GM19043 (cell line): ENCODE measurements at regions not wholly inside any gene's neighbourhood (a gene's known extent, or its start where the extent isn't known, plus 50 kb on each side); places are given as distances from the start of the nearest gene placed in this dataset.
"Not testable (repeated sequence)": the region's sequence is repeated elsewhere in the genome, so short reads cannot be mapped to it uniquely, and the experiment has no call there.

Experiments
- ATAC-seq: cut with Tn5 transposase; IDR thresholded peaks from one replicate; pipeline ENCODE4 v1.9.1; 2021; ENCODE audit warnings: low read depth; ENCODE audit not compliant: unreplicated experiment

DNA sequence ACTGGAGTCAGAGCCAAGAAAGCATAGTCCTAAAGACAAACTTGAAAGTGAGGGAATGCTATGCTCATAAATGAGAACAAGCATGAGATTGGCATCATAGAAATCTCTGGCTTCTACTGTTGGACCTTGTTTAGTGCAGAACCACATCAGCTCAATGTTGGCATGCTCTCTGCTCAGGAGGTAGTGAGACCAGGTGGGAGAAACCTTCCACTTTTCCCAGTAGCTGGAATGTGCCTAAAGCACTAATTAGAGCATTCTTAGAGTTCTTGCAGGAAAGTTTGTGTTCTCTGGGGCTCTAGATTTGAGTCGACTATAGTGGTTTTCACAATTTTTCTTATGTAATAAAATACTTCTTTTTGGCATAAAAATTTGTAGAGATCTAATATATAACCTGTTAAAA, 159.7 kb upstream of the PRICKLE1 start:
- ATAC-seq, result no peak

DNA sequence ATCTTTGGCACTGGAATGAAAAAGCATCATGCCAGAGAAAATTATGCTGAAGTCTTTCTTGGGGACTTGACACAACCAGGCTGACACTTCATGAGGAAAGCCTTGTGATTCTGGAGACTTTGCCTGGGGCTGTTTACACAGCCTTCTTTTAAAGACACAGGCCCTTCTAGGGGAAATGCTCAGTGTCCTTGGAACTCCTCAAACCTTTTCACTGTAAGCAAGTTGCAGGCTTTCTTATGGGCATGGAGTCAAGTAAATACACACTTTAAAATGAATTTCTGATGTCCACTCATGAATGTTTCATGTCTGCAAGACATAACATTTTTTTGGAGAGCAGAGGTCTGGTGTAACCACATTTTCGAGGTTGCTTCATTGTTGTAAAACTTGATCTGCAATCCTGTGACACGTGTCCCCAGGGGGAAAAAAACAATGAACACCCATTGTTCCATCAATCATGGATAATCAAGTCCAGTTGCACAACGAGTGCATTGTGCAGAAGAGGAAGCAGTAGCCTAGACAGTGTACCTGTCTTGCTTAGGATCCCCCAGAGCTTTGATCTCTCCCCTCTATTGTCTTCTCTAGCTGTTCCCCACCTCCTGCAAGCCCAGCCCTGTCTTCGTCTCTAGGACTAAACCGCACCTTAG, 155.1 kb upstream of the PRICKLE1 start:
- ATAC-seq, result no peak

DNA sequence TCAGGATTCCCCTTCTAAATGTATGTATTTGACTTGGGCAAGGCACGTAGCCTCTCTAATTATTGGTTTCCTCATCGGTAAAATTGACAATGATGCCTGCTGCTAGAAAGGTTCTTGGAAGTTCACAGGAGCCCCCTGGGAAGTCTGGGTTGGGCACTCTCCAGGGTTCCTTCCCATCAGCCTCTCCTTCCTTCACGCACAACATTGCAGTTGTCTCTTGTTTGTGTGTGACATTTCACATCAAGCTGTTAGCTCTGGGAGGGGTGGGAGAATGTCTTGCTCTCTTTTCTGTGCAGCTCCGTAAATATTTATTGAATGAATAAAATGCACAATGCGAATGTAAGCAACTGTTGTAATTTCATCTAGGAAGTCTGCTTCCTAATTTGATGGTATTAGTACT, 153.2 kb upstream of the PRICKLE1 start:
- no peak for ATAC-seq

DNA sequence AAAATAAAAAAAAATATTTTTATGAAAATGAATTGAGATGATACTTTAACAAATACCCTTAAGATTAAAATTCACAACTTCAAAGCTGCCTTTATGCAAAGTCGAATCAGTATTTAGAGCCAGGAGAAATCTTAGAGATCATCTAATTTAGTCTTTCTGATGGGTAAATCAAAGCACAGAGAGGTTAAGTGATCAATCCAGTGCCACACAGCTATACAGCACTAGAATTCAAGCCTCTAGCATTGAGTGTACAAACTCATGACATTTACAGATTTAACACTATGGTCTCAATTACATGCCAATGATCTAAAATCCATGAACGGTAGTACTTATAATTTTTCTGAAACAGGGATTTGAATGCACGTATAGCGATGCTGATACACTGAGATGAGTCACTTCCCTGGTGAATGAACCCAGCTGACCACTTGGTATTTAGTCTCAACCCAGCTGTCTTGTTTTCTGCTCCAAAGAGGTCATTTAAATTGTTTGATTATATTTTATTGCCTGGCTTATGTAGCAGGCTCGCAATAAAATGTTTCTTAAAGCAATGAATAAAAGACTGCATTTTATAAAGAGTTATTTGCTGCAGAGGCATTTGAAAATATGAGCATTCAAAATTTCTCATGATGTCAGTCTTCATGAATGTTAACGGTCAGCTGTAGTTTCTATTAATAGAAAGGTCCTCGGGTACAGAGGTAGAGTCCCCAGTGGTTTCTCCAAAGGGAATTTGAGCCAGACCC, 152.4 kb upstream of the PRICKLE1 start:
- ATAC-seq, result no peak

DNA sequence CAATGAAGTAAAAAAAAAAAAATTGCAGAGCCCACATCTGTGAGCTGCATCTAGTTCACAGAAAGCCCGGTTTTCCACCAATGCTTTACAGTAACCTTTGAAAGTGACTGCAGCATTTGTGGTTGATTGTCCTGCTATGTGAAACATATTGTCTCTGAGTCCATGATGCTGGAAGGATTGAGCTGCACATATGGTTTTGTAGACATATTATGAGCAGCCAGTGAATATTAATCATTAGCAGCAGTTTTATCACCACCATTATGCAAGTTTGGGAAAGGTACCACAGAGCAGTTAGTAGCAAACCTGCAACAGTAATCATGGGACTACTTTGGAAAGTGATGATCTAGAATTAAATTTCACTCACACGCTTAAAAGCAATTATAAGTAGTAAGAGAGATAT, 151.5 kb upstream of the PRICKLE1 start:
- ATAC-seq, result no peak

- no peak for ATAC-seq
Measured at GRCh38 chr12:42737398-42737797, 147.9 kb upstream of the PRICKLE1 start.

DNA sequence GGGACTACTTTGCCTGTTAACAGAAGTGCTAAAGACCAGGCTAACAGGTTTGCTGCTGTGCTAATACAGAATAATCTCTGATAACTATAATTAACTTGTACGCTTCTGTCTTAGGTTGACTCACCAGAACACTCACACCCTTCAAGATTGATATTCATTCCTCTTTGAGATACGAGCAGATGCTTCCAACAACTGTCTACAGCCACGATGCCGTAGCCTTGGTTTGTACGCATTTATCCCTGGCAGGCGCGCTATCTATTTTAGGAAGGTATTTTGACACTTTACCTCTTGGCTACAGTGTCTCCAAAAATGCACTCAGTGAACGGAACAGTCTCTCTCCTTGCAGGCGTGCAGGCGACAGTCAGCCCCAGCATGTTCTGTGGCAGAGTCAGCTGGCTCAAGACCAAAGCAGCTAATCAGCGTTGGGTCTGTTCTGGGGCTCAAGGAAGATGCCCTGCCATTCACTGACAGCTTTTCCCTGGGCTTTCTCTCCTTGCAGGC, 146.4 kb upstream of the PRICKLE1 start:
- ATAC-seq, result no peak

GRCh38 chr12:42733911-42734310, 144.4 kb upstream of the PRICKLE1 start:
- no peak for ATAC-seq

DNA sequence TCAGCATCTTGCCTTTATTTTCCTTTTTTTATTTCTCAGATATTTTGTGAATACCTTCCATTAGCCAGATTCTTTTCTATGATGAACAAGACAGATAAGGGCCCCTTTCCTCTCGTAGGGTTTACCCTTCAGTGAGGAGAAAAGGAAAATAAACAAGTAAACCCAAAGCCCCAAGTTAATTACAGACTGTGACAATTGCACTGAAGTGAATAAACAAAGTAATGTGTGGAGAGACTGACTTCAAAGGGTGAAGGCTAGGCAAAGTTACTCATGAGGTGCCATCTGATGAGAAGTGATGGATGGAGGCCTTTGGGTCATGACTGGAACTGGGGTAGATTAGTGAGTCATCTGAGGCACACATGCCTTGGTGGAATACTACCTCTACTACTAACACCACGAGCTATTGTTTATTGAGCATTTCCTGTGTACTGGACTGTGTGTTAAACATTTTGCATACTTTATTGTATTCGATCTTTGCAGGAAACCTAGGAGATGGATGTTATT, 143.4 kb upstream of the PRICKLE1 start:
- ATAC-seq, result no peak

GRCh38 chr12:42730291-42730690, 140.7 kb upstream of the PRICKLE1 start:
- ATAC-seq, result no peak

GRCh38 chr12:42729535-42729900, 140.0 kb upstream of the PRICKLE1 start:
- no peak for ATAC-seq

DNA sequence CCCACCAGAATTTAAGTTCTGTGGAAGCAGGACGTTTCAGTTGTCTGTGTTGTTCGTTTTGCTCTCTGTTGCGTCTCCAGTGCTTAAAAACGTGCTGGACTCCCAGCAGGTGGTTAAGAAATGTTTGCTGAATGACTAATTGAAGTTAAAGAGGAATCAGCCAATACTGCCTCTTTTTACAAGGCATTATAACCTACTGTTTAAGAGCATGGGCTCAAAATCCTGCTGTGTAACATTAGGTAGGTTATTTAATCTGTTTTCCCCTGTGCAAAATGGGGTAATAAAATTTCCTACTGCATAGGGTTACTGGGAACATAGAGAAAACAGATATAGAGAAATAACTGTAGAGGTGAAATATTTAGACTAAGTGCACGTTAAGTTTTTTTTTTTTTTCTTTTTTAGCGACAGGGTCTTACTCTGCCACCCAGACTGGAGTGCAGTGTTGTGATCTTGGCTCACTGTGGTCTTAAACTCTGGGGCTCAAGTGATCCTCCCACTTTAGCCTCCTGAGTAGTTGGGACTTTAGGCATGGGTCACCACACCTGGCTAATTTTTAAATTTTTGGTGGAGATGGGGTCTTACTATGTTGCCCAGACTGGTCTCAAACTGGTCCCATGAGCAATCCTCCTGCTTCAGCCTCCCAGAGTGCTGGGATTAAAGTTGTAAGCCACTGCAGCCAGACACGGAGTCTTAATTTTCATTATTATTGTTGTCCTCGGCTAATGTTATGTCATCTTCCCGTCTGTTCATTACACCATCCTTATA, 139.4 kb upstream of the PRICKLE1 start:
- no peak for ATAC-seq

- ATAC-seq, result no peak
Measured at GRCh38 chr12:42728287-42728686, 138.7 kb upstream of the PRICKLE1 start.

GRCh38 chr12:42725809-42726208, 136.3 kb upstream of the PRICKLE1 start:
- no peak for ATAC-seq

- ATAC-seq, result no peak
Measured at GRCh38 chr12:42716491-42716891, 126.9 kb upstream of the PRICKLE1 start.

DNA sequence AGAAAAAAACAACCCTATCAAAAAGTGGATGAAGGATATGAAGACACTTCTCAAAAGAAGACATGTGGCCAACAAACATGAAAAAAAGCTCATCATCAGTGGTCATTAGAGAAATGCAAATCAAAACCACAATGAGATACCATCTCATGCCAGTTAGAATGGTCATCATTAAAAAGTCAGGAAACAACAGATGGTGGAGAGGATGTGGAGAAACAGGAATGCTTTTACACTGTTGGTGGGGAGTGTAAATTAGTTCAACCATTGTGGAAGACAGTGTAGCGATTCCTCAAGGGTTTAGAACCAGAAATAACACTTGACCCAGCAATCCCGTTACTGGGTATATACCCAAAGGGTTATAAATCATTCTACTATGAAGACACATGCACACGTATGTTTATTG, 124.0 kb upstream of the PRICKLE1 start:
- not testable (repeated sequence) for ATAC-seq

GRCh38 chr12:42708374-42708773, 118.8 kb upstream of the PRICKLE1 start:
- ATAC-seq, result not testable (repeated sequence)

- no peak for ATAC-seq
Measured at GRCh38 chr12:42707312-42708226, 118.0 kb upstream of the PRICKLE1 start.

- no peak for ATAC-seq
Measured at GRCh38 chr12:42706321-42706720, 116.8 kb upstream of the PRICKLE1 start.

- ATAC-seq, result no peak
Measured at GRCh38 chr12:42705863-42706262, 116.3 kb upstream of the PRICKLE1 start.
